K562 (cell line): ENCODE measurements at regions not wholly inside any gene's neighbourhood (a gene's known extent, or its start where the extent isn't known, plus 50 kb on each side); places are given as distances from the start of the nearest gene placed in this dataset.

Experiments
- ATAC-seq: fragments of 200-7000 bp; cut with Tn5 transposase; 3 replicates; pipeline ENCODE4 v1.9.1; 2020; ENCODE audit warnings: moderate library complexity
- BruUV-seq: library from RNA; stranded (reverse); fragments of 400-500 nt; replicated peaks from 2 replicates; lab custom pipeline; 2021; lab: Mats Ljungman, UMichigan
- CTCF ChIA-PET: fragments of 300-600 bp; formaldehyde crosslinking; extraction: SDS; loops from one replicate; lab custom pipeline; 2021; ENCODE audit warnings: low intra/inter-chr PET ratio; lab: Yijun Ruan, JAX
- POLR2A ChIA-PET: fragments of 300-600, 350-650 bp; sonication (Branson Sonifier 250); formaldehyde crosslinking; extraction: SDS; loops from one replicate; lab custom pipeline; 2021; ENCODE audit warnings: antibody characterized with exemption, inconsistent platforms; lab: Yijun Ruan, JAX
- DNase-seq, 4 experiments: peaks; one replicate each; pipeline versions ENCODE4 v3.0.0 to v3.0.0-alpha.2; 2011 to 2018; ENCODE audit warnings: low spot score in 3 of 4, mixed read lengths in 3 of 4; ENCODE audit errors: extremely low read depth in 1 of 4
- FAIRE-seq: peaks from 2 replicates; lab custom pipeline; 2011; peaks lifted over from hg19 to GRCh38; lab: Jason Lieb, UNC
- H2AFZ ChIP-seq: 2 replicates; pipeline ENCODE4 v1.6.0; 2011; ENCODE audit warnings: low read depth, low read length, control low read depth, inconsistent platforms
- H3K27ac ChIP-seq: fragments of 200-600 bp; 3 replicates; pipeline ENCODE4 v1.8.0; 2011; ENCODE audit warnings: low read depth, mild to moderate bottlenecking, control low read depth, inconsistent platforms, low read length, moderate library complexity, mixed read lengths; ENCODE audit errors: extremely low read depth
- H3K27me3 ChIP-seq, 2 experiments: fragments of 300-600 bp in 1 of 2; 2 replicates in 1 of 2; 3 replicates in 1 of 2; pipeline versions ENCODE4 v1.6.0 to v1.8.0; 2011; ENCODE audit warnings: inconsistent platforms in 2 of 2, low read length in 2 of 2, mild to moderate bottlenecking in 1 of 2, mixed read lengths in 1 of 2, moderate library complexity in 1 of 2; ENCODE audit not compliant: control insufficient read depth in 2 of 2, insufficient read depth in 2 of 2
- H3K36me3 ChIP-seq: fragments of 300-600 bp; 3 replicates; pipeline ENCODE4 v1.8.0; 2011; ENCODE audit warnings: mild to moderate bottlenecking, low read length, inconsistent platforms; ENCODE audit not compliant: control insufficient read depth, insufficient read depth
- H3K4me1 ChIP-seq, 2 experiments: fragments of 200-600 bp in 1 of 2; replicated peaks in 1 of 2; 2 replicates in 1 of 2; 3 replicates in 1 of 2; pipeline versions ENCODE4 v1.5.1 to v1.8.0; 2011; ENCODE audit warnings: inconsistent platforms in 2 of 2, low read length in 2 of 2, mild to moderate bottlenecking in 1 of 2, mixed read lengths in 1 of 2, moderate library complexity in 1 of 2; ENCODE audit not compliant: control insufficient read depth in 2 of 2, insufficient read depth in 2 of 2
- H3K4me2 ChIP-seq: 2 replicates; pipeline ENCODE4 v1.6.1; 2011; ENCODE audit warnings: low read length, control low read depth, inconsistent platforms, mixed read lengths; ENCODE audit not compliant: insufficient read depth
- H3K4me3 ChIP-seq: fragments of 200-600 bp; sonication (generic), shearing (Covaris generic); 2 replicates; pipeline ENCODE4 v1.5.1; 2016; ENCODE audit warnings: control low read depth, inconsistent platforms
- H3K79me2 ChIP-seq: fragments of 200-600 bp; 3 replicates; pipeline ENCODE4 v1.8.0; 2011; ENCODE audit warnings: low read length, inconsistent platforms; ENCODE audit not compliant: control insufficient read depth, insufficient read depth
- H3K9ac ChIP-seq, 2 experiments: 2 replicates each; pipeline versions ENCODE4 v1.6.0 to v1.6.1; 2011; ENCODE audit warnings: low read depth in 2 of 2, low read length in 2 of 2, control low read depth in 1 of 2, inconsistent platforms in 1 of 2, mild to moderate bottlenecking in 1 of 2, mixed read lengths in 1 of 2; ENCODE audit not compliant: insufficient read depth in 1 of 2
- H3K9me1 ChIP-seq: one replicate; pipeline ENCODE4 v1.6.0; 2011; ENCODE audit warnings: inconsistent platforms, mild to moderate bottlenecking, low read length, moderate library complexity; ENCODE audit not compliant: control insufficient read depth, insufficient read depth
- H3K9me3 ChIP-seq: replicated peaks from 2 replicates; pipeline ENCODE4 v1.5.1; 2011; ENCODE audit warnings: low read depth, low read length, inconsistent platforms; ENCODE audit not compliant: control insufficient read depth, insufficient read depth
- H4K20me1 ChIP-seq: replicated peaks from 2 replicates; pipeline ENCODE4 v1.6.1; 2011; ENCODE audit warnings: low read length, inconsistent platforms, mixed read lengths; ENCODE audit not compliant: control insufficient read depth, insufficient read depth
- EP300 ChIP-seq: IDR thresholded peaks from 2 replicates; pipeline ENCODE4 v1.6.1; 2012; ENCODE audit warnings: low read length, improper control_type of control experiment
- GTF3C2 ChIP-seq: IDR thresholded peaks from 3 replicates; pipeline ENCODE4 v1.6.1; 2011; ENCODE audit warnings: borderline replicate concordance, mild to moderate bottlenecking, moderate library complexity; ENCODE audit not compliant: insufficient read length; ENCODE audit errors: extremely low read depth
- MAFG ChIP-seq: fragments of 450-650 bp; conservative IDR thresholded peaks from 2 replicates; pipeline ENCODE4 v1.6.1; 2016; ENCODE audit warnings: missing genetic modification characterization, missing compliant biosample characterization
- MBD1 ChIP-seq: fragments of 250-450 bp; sonication (Bioruptor Pico); IDR thresholded peaks from 2 replicates; pipeline ENCODE4 v1.8.0; 2022; ENCODE audit warnings: inconsistent platforms
- RBM17 ChIP-seq: fragments of 200-400 bp; formaldehyde crosslinking; IDR thresholded peaks from 2 replicates; pipeline ENCODE4 v1.6.1; 2017; ENCODE audit warnings: low read depth, mild to moderate bottlenecking, low read length, borderline replicate concordance
- ZNF324 ChIP-seq: fragments of 250-450 bp; sonication (Bioruptor Pico); IDR thresholded peaks from 2 replicates; pipeline ENCODE4 v1.4.0; 2020; ENCODE audit warnings: mild to moderate bottlenecking
- ZNF407 ChIP-seq: fragments of 450-650 bp; IDR thresholded peaks from 2 replicates; pipeline ENCODE4 v1.6.1; 2016; ENCODE audit warnings: low read depth
- WGBS: fragments of 100-300 bp; shearing (Covaris generic); methylation state at CpG from one replicate; pipeline ENCODE4 v1.1.6; 2016; ENCODE audit warnings: low coverage, mixed read lengths; ENCODE audit not compliant: insufficient coverage; ENCODE audit errors: missing lambda C conversion rate; 5-methylcytosine and 5-hydroxymethylcytosine counted together
- in situ Hi-C: fragments of 300-500 bp; cut with MboI; formaldehyde crosslinking; loops from 4 replicates; pipeline ENCODE4 v1.15.0; 2018; ENCODE audit warnings: inconsistent platforms, mixed read lengths
- intact Hi-C: fragments of 100-400 bp; cut with micrococcal nuclease; formaldehyde crosslinking; loops from 2 replicates; pipeline ENCODE4 v1.14.2; 2022

GRCh38 chr7:46871516-46871915, 710.4 kb downstream of the TNS3 start (continued):
- no peak for TF ChIP-seq GTF3C2
- no peak for TF ChIP-seq RBM17

- BruUV-seq = no TSS peak
- intact Hi-C loops = no loop called here
- Histone ChIP-seq H3K9me3 (no peaks in the 10 kb centered on the region), H4K20me1 (no peaks in the 10 kb centered on the region), H3K4me1 (no peaks in the 10 kb centered on the region), H3K4me2 (no peak overlapping the region), H3K4me3 (no peak overlapping the region), H3K9me1 (no peaks in the 10 kb centered on the region), H3K27ac (no peak overlapping the region), H3K9ac (no peak overlapping the region), H2AFZ (no peak overlapping the region), H3K27me3 (no peaks in the 10 kb centered on the region), H3K79me2 (no peaks in the 10 kb centered on the region), H3K36me3 (no peaks in the 10 kb centered on the region)
- ATAC-seq (no peak), FAIRE-seq (no peak), DNase-seq (no peak)
- in situ Hi-C loops = no loop called here
- ChIA-PET POLR2A (no interaction called here), CTCF (no interaction called here)
- WGBS = 0% methylated on average over 4 of the region's 4 CpGs
- TF ChIP-seq MBD1 (CRISPR knock-in tag) = no peak
- TF ChIP-seq ZNF407 = no peak
- no peak for TF ChIP-seq MAFG (tag)
- TF ChIP-seq EP300 = no peak
- TF ChIP-seq ZNF324 (CRISPR knock-in tag) = no peak
Observed at GRCh38 chr7:46864716-46865115, 717.2 kb downstream of the TNS3 start.
